Suprapubic skin (tissue), 4 donors: ENCODE measurements at regions not wholly inside any gene's neighbourhood (a gene's known extent, or its start where the extent isn't known, plus 50 kb on each side); places are given as distances from the start of the nearest gene placed in this dataset.

Experiments
- CTCF ChIP-seq, 2 donors: fragments of 200-600 bp in 1 of 2; fragments of 450-650 bp in 1 of 2; sonication (generic) in 1 of 2; IDR thresholded peaks; one replicate each; pipeline ENCODE4 v1.5.1; 2016 to 2019; ENCODE audit warnings: antibody characterized with exemption in 2 of 2, mild to moderate bottlenecking in 1 of 2, moderate library complexity in 1 of 2
- EP300 ChIP-seq: sonication (generic); formaldehyde crosslinking; IDR thresholded peaks from one replicate; pipeline ENCODE4 v1.6.1; 2017; ENCODE audit warnings: antibody characterized with exemption
- POLR2A ChIP-seq, 2 donors: fragments of 450-650 bp; IDR thresholded peaks; one replicate each; pipeline ENCODE4 v1.6.1; 2017; ENCODE audit warnings: antibody characterized with exemption in 2 of 2, mild to moderate bottlenecking in 2 of 2, moderate library complexity in 2 of 2
- POLR2AphosphoS5 ChIP-seq, 3 donors: sonication (generic); formaldehyde crosslinking; IDR thresholded peaks; one replicate each; pipeline ENCODE4 v1.6.1; 2017; ENCODE audit warnings: antibody characterized with exemption in 3 of 3

DNA sequence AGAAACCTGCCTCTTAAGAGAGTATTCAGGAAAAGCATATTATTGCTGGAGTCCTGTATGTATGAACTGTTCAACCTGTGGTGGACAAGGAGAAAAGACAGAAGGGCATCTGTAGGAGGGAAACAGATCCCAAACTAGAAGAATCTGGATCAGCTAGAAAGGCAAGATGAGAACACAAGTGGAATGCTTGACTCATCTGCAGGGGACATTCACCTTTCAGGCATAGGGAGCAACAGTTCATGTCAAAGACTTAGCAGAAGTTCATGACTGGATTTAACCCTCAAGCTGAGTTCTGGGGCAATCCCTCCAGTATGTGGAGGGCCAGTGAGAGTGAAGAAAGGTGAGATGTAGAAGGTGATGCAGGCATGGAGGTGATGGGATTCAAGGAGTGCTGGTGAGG, 135.9 kb upstream of the DYNLRB2 start:
- TF ChIP-seq CTCF (IDR thresholded peaks at IDR 0.05), result no peak
- no peak for TF ChIP-seq POLR2A (IDR thresholded peaks at IDR 0.05)
- no peak for TF ChIP-seq EP300
- TF ChIP-seq POLR2AphosphoS5 (IDR thresholded peaks at IDR 0.05), result no peak
